ENCODE measurements at regions not wholly inside any gene's neighbourhood (a gene's known extent, or its start where the extent isn't known, plus 50 kb on each side); places are given as distances from the start of the nearest gene placed in this dataset.

- peaks cover 6% of the 10 kb centered on the region for H3K4me1 ChIP-seq (ENCODE audit: control insufficient read depth, low read depth, low read length)
- H3K27me3 ChIP-seq (ENCODE audit: control insufficient read depth, insufficient read depth, low read length) = no peaks in the 10 kb centered on the region
- H3K27ac ChIP-seq (ENCODE audit: low read length) = no peak overlapping the region
- no peaks in the 10 kb centered on the region for H3K36me3 ChIP-seq (ENCODE audit: control insufficient read depth, low read depth, low read length)
- H3K4me3 ChIP-seq (ENCODE audit: low read length) = no peak overlapping the region
- H3K9ac ChIP-seq (ENCODE audit: low read length) = no peak overlapping the region
- H3K9me3 ChIP-seq (ENCODE audit: control insufficient read depth, low read depth, low read length) = no peaks in the 10 kb centered on the region
These were observed 1028.6 kb downstream of the OTOL1 start for GRCh38 chr3:162525066-162525742.

GRCh38 chr3:162525771-162526170, 1029.2 kb downstream of the OTOL1 start:
- Histone ChIP-seq H3K4me1 (ENCODE audit: control insufficient read depth, low read depth, low read length) (peaks cover 6% of the 10 kb centered on the region), H3K27me3 (ENCODE audit: control insufficient read depth, insufficient read depth, low read length) (no peaks in the 10 kb centered on the region), H3K9me3 (ENCODE audit: control insufficient read depth, low read depth, low read length) (no peaks in the 10 kb centered on the region), H3K36me3 (ENCODE audit: control insufficient read depth, low read depth, low read length) (no peaks in the 10 kb centered on the region), H3K4me3 (ENCODE audit: low read length) (no peak overlapping the region), H3K27ac (ENCODE audit: low read length) (no peak overlapping the region), H3K9ac (ENCODE audit: low read length) (no peak overlapping the region)

GRCh38 chr3:162534431-162534830, 1037.8 kb downstream of the OTOL1 start:
- no peak overlapping the region for H3K27ac ChIP-seq (ENCODE audit: low read length)
- H3K9ac ChIP-seq (ENCODE audit: low read length) = no peak overlapping the region

GRCh38 chr3:162538491-162538890, 1041.9 kb downstream of the OTOL1 start:
- no peak overlapping the region for H3K27ac ChIP-seq (ENCODE audit: low read length)
- no peaks in the 10 kb centered on the region for H3K9me3 ChIP-seq (ENCODE audit: control insufficient read depth, low read depth, low read length)
- H3K27me3 ChIP-seq (ENCODE audit: control insufficient read depth, insufficient read depth, low read length) = no peaks in the 10 kb centered on the region
- no peaks in the 10 kb centered on the region for H3K36me3 ChIP-seq (ENCODE audit: control insufficient read depth, low read depth, low read length)
- H3K4me1 ChIP-seq (ENCODE audit: control insufficient read depth, low read depth, low read length) = no peaks in the 10 kb centered on the region
- H3K4me3 ChIP-seq (ENCODE audit: low read length) = no peak overlapping the region
- no peak overlapping the region for H3K9ac ChIP-seq (ENCODE audit: low read length)

More at GRCh38 chr3:162534431-162534830, 1037.8 kb downstream of the OTOL1 start:
- Histone ChIP-seq H3K4me3 (ENCODE audit: low read length) (no peak overlapping the region), H3K36me3 (ENCODE audit: control insufficient read depth, low read depth, low read length) (no peaks in the 10 kb centered on the region), H3K4me1 (ENCODE audit: control insufficient read depth, low read depth, low read length) (no peaks in the 10 kb centered on the region), H3K9me3 (ENCODE audit: control insufficient read depth, low read depth, low read length) (no peaks in the 10 kb centered on the region), H3K27me3 (ENCODE audit: control insufficient read depth, insufficient read depth, low read length) (no peaks in the 10 kb centered on the region)

GRCh38 chr3:162538906-162539305, 1042.3 kb downstream of the OTOL1 start:
- H3K4me3 ChIP-seq (ENCODE audit: low read length) = no peak overlapping the region
- no peaks in the 10 kb centered on the region for H3K27me3 ChIP-seq (ENCODE audit: control insufficient read depth, insufficient read depth, low read length)
- no peak overlapping the region for H3K27ac ChIP-seq (ENCODE audit: low read length)
- no peaks in the 10 kb centered on the region for H3K9me3 ChIP-seq (ENCODE audit: control insufficient read depth, low read depth, low read length)
- H3K36me3 ChIP-seq (ENCODE audit: control insufficient read depth, low read depth, low read length) = no peaks in the 10 kb centered on the region
- no peak overlapping the region for H3K9ac ChIP-seq (ENCODE audit: low read length)
- H3K4me1 ChIP-seq (ENCODE audit: control insufficient read depth, low read depth, low read length) = no peaks in the 10 kb centered on the region

GRCh38 chr3:162540421-162540820, 1043.8 kb downstream of the OTOL1 start:
- no peaks in the 10 kb centered on the region for H3K36me3 ChIP-seq (ENCODE audit: control insufficient read depth, low read depth, low read length)
- no peak overlapping the region for H3K4me3 ChIP-seq (ENCODE audit: low read length)
- no peak overlapping the region for H3K27ac ChIP-seq (ENCODE audit: low read length)
- no peaks in the 10 kb centered on the region for H3K27me3 ChIP-seq (ENCODE audit: control insufficient read depth, insufficient read depth, low read length)
- no peak overlapping the region for H3K9ac ChIP-seq (ENCODE audit: low read length)
- H3K9me3 ChIP-seq (ENCODE audit: control insufficient read depth, low read depth, low read length) = no peaks in the 10 kb centered on the region
- H3K4me1 ChIP-seq (ENCODE audit: control insufficient read depth, low read depth, low read length) = no peaks in the 10 kb centered on the region

- Histone ChIP-seq H3K9ac (ENCODE audit: low read length) (no peak overlapping the region), H3K4me1 (ENCODE audit: control insufficient read depth, low read depth, low read length) (no peaks in the 10 kb centered on the region), H3K9me3 (ENCODE audit: control insufficient read depth, low read depth, low read length) (no peaks in the 10 kb centered on the region), H3K4me3 (ENCODE audit: low read length) (no peak overlapping the region), H3K27me3 (ENCODE audit: control insufficient read depth, insufficient read depth, low read length) (no peaks in the 10 kb centered on the region), H3K36me3 (ENCODE audit: control insufficient read depth, low read depth, low read length) (no peaks in the 10 kb centered on the region), H3K27ac (ENCODE audit: low read length) (no peak overlapping the region)
These were observed 1045.3 kb downstream of the OTOL1 start for GRCh38 chr3:162541923-162542322.

- H3K36me3 ChIP-seq (ENCODE audit: control insufficient read depth, low read depth, low read length) = no peaks in the 10 kb centered on the region
- no peak overlapping the region for H3K9ac ChIP-seq (ENCODE audit: low read length)
- no peak overlapping the region for H3K4me3 ChIP-seq (ENCODE audit: low read length)
- H3K27me3 ChIP-seq (ENCODE audit: control insufficient read depth, insufficient read depth, low read length) = no peaks in the 10 kb centered on the region
- H3K4me1 ChIP-seq (ENCODE audit: control insufficient read depth, low read depth, low read length) = no peaks in the 10 kb centered on the region
- peaks cover 17% of the 10 kb centered on the region for H3K9me3 ChIP-seq (ENCODE audit: control insufficient read depth, low read depth, low read length)
- H3K27ac ChIP-seq (ENCODE audit: low read length) = no peak overlapping the region
These were observed 1047.6 kb downstream of the OTOL1 start for GRCh38 chr3:162544246-162544645.

GRCh38 chr3:162546910-162547309, 1050.3 kb downstream of the OTOL1 start:
- Histone ChIP-seq H3K4me3 (ENCODE audit: low read length) (no peak overlapping the region), H3K9me3 (ENCODE audit: control insufficient read depth, low read depth, low read length) (peaks cover 17% of the 10 kb centered on the region), H3K9ac (ENCODE audit: low read length) (no peak overlapping the region), H3K4me1 (ENCODE audit: control insufficient read depth, low read depth, low read length) (no peaks in the 10 kb centered on the region), H3K27me3 (ENCODE audit: control insufficient read depth, insufficient read depth, low read length) (no peaks in the 10 kb centered on the region), H3K36me3 (ENCODE audit: control insufficient read depth, low read depth, low read length) (no peaks in the 10 kb centered on the region), H3K27ac (ENCODE audit: low read length) (no peak overlapping the region)

GRCh38 chr3:162547321-162547720, 1050.7 kb downstream of the OTOL1 start:
- H3K36me3 ChIP-seq (ENCODE audit: control insufficient read depth, low read depth, low read length) = no peaks in the 10 kb centered on the region
- no peak overlapping the region for H3K27ac ChIP-seq (ENCODE audit: low read length)
- H3K4me1 ChIP-seq (ENCODE audit: control insufficient read depth, low read depth, low read length) = no peaks in the 10 kb centered on the region
- H3K9me3 ChIP-seq (ENCODE audit: control insufficient read depth, low read depth, low read length) = peaks cover 17% of the 10 kb centered on the region
- H3K9ac ChIP-seq (ENCODE audit: low read length) = no peak overlapping the region
- H3K27me3 ChIP-seq (ENCODE audit: control insufficient read depth, insufficient read depth, low read length) = no peaks in the 10 kb centered on the region
- H3K4me3 ChIP-seq (ENCODE audit: low read length) = no peak overlapping the region

GRCh38 chr3:162555761-162556160, 1059.2 kb downstream of the OTOL1 start:
- Histone ChIP-seq H3K27me3 (ENCODE audit: control insufficient read depth, insufficient read depth, low read length) (no peaks in the 10 kb centered on the region), H3K4me1 (ENCODE audit: control insufficient read depth, low read depth, low read length) (no peaks in the 10 kb centered on the region), H3K4me3 (ENCODE audit: low read length) (no peak overlapping the region), H3K27ac (ENCODE audit: low read length) (no peak overlapping the region), H3K36me3 (ENCODE audit: control insufficient read depth, low read depth, low read length) (no peaks in the 10 kb centered on the region), H3K9me3 (ENCODE audit: control insufficient read depth, low read depth, low read length) (no peaks in the 10 kb centered on the region), H3K9ac (ENCODE audit: low read length) (no peak overlapping the region)

- no peaks in the 10 kb centered on the region for H3K4me1 ChIP-seq (ENCODE audit: control insufficient read depth, low read depth, low read length)
- H3K27me3 ChIP-seq (ENCODE audit: control insufficient read depth, insufficient read depth, low read length) = no peaks in the 10 kb centered on the region
- H3K36me3 ChIP-seq (ENCODE audit: control insufficient read depth, low read depth, low read length) = no peaks in the 10 kb centered on the region
- H3K9ac ChIP-seq (ENCODE audit: low read length) = no peak overlapping the region
- H3K9me3 ChIP-seq (ENCODE audit: control insufficient read depth, low read depth, low read length) = no peaks in the 10 kb centered on the region
- H3K27ac ChIP-seq (ENCODE audit: low read length) = no peak overlapping the region
- no peak overlapping the region for H3K4me3 ChIP-seq (ENCODE audit: low read length)
These were observed 1061.4 kb downstream of the OTOL1 start for GRCh38 chr3:162558016-162558415.

Measured in iPS-18a (cell line).